ENCODE measurements at regions not wholly inside any gene's neighbourhood (a gene's known extent, or its start where the extent isn't known, plus 50 kb on each side); places are given as distances from the start of the nearest gene placed in this dataset.

DNA sequence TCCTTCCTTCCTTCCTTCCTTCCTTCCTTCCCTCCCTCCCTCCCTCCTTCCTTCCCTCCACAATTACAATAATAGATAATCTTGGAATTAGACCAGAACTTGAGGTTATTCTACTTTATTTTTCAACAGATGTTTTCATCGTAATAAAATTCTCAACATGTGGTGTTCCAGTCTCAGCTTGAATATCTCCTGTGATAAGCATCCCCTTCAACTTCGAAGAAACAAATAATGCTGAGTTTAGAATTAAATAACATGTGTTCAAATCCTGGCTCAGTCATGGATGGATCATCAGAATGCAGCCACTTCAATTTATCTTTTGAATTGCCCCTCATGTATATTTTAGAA is 91.4 kb upstream of the PAPPA start:
- no peak for DNase-seq

- no peak for DNase-seq
Observed at GRCh38 chr9:116064970-116065369, 88.6 kb upstream of the PAPPA start.

GRCh38 chr9:116066221-116066620 is 87.4 kb upstream of the PAPPA start:
- DNase-seq, result no peak

DNA sequence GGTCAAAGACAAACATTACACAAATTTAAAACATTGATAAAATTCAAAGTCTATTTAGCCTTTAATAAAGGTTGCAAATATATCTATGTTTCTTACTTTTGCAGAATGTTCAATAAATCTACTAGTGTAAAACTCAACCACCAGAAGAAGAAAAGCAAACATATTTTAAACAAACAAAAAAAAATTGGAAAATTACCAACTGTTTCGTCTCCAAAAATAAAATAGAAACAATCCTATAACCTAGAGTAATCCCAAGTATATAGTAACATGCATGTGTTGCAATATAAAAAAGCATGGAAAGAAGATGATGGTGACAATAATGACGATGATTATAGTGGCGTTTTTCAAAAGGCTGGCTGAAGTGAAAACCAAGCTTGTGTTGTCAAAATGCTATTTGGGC is 86.0 kb upstream of the PAPPA start:
- DNase-seq, result no peak

- DNase-seq, result no peak
Observed at GRCh38 chr9:116070256-116070914, 83.2 kb upstream of the PAPPA start.

- DNase-seq, result no peak
Observed at GRCh38 chr9:116072046-116072445, 81.5 kb upstream of the PAPPA start.

- DNase-seq, result no peak
Observed at GRCh38 chr9:116073826-116074225, 79.8 kb upstream of the PAPPA start.

DNA sequence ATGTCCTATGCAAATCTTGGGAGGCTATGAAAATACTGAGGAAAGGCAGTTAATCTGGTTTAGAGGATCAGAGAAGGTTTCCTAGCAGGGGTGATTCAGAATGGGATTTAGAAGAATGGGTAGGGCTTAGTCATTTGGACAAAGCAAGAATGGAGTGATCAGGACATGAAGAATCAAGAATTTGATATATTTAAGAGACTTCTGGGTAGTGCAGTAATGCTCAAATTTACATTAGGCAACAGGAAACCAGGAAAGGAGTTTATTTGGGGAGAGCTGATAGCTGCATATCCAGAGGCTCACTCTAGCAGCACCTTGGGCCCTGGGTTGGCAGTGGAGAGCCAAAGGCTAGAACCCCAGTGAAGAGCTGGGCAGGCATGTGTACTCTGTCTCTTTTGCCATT is 78.9 kb upstream of the PAPPA start:
- DNase-seq, result no peak

DNA sequence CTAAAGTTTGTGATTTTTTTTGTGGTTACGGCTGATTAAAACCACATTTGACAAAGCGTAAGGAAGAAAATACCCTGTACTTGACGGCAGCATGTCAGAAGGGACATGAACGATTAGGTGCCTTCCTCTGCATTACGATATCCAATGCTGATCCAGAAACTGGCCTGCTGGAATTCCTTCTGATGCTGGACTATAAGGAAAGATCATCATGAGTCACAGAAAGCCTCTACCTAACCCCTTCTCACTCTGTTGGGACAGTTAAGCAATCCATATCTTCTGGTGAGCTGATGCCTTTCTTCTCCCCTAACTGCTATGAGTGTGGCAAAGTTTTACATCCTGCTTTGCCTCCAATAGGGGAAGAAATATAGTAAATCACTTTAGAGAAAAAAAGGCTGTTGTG is 78.4 kb upstream of the PAPPA start:
- no peak for DNase-seq

DNA sequence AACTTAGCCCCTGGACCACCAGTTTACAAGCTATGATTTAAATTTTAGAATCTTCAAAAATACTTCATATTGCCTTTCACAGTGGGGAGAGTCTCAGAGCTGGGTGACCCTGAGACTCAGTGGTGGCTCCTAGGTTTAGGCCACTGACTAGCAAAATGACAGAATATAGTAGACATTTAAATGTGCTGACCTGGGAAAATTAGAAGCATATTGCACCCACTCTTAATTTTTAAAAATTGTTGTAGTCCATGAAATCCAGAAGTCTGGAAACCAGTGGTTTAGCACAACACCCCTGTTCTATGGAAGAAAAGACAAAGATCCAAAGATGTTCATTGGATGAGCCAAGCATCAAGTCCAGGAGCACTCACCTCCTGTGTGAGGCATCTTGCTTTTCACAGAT is 75.0 kb upstream of the PAPPA start:
- no peak for DNase-seq

DNA sequence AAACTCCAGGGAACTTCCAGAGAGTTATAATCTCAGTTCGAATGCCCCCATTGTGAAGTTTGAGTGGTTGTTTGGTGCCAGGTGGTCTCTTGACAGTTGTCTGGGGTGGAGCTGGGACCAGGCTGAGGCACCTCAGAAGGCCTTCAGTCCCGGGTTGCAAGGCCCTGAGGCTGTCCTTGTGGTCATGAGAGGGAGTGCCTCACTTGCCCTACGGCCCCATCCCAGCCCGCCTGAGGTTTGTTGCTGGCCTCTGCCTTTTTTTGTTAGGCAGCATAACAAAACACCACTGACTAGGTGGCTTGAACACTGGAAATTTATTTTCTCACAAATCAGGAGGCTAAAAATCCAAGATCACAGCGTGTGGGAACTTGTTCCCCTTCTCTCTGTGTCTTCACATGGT is 73.0 kb upstream of the PAPPA start:
- no peak for DNase-seq

DNA sequence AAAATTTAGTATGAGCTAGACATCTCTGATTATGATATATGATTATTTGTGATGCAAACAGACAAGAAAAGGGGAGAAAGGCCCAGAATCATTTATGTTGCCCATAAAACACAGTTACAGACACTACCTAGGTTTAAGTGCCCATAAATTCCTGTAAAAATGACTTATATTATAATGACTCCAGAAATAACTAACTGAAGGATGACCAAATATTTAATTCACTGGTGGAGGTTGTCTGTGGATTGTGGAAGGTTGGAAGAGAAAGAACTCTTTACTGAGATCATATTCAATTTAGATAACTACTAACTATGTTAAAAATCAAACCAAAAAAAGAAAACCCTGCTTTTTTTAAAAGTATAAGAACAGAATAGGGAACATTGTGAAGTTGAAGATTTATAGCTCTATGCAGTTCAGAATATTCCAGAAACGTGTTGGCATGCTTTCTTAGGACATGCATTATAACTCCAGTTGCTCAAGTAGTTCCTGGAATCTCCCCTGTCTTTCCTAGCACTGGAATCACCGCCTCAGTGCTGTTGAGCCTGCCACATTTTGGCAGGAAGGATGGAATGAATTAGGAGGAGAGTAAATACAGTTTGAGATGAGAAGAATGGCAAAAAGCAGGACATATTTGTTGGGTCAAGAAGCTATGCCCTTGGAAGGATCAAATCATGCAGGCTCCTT is 72.0 kb upstream of the PAPPA start:
- no peak for DNase-seq

GRCh38 chr9:116083837-116084236 is 69.8 kb upstream of the PAPPA start:
- no peak for DNase-seq

DNA sequence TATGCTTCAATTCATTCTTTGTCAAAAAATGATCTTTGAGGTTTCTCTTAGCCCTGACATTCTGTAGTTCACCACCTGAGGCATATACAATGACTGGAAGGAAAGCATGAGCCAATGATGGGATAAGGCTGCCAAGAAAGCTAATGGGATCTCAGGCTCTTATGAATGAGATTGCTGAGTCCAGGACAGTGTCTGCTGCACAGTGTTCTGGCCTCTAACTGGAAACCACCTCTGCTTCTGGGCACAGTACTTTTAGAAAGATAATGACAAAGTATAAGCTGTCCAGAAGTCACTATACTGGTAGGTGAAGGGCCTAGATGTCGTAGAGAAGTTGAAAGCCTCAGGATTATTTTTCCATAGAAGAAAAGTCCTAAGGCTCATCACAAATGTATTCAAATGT is 69.1 kb upstream of the PAPPA start:
- DNase-seq, result no peak

DNA sequence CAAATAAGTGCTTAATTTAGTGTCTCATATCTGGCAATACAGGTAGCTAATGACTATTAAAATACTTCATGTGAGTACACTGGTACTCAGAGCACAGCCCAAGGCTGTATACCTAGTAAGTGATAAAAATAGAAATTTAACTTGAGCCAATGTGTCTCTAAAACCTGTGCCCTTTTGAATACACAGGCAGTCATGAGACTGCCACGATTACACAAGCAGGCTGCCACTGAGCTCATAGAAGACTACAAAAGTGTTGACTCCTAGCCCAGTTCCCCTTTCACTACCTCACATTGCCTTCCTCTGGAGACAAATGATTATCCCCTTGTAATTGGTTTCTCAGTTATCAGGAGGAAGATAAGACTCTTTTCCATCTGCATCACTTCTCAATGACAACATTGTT is 66.3 kb upstream of the PAPPA start:
- DNase-seq, result no peak

GRCh38 chr9:116087751-116088194 is 65.8 kb upstream of the PAPPA start:
- no peak for DNase-seq

GRCh38 chr9:116088396-116088795 is 65.2 kb upstream of the PAPPA start:
- no peak for DNase-seq

DNA sequence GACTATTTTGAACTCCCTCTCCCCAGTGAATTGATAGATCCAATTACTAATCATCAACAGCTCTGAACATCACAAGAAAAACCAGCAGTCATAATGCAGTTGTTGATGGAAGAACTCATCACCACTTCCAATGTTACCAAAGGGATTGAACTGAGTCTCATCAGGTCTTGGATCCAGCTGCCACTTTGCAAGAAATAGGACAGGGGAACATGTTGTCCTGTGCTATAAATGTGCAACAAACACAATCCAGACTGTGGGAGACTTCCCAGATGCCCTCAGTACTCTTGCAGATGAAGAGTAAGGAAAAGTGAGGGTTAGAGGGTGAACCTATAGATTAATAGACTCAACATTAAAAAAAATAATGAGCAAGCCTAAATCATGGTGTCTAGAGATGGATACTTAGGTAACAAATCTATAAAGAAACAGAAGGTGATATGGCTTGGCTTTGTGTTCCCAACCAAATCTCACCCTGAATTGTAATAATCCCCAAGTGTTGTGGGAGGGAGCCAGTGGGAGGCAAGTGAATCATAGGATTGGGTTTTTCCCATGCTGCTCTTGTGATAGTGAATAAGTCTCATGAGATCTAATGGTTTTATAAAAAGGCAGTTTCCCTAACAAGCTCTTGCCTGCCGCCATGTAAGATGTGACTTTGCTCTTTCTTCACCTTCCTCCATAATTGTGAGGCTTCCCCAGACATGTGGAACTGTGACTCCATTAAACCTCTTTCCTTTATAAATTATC is 63.4 kb upstream of the PAPPA start:
- DNase-seq, result no peak

DNA sequence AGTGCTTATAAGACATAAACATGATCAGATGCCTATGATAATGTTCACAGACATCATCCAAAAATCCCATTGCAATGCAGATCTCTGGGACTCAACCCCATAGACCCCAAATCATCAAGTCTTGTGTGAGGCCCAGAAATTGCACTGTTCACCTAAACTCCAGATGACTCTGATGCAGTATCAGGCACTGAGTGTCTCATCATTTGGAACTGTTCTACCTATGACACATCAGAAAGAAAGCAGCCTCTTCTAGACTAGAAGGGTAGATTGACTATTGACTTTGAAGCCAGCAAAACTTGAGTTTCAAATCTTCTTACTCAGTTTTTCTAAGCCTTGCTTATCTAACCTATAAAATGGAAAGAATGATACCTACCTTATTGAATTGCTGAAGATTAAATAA is 58.7 kb upstream of the PAPPA start:
- DNase-seq, result no peak

DNA sequence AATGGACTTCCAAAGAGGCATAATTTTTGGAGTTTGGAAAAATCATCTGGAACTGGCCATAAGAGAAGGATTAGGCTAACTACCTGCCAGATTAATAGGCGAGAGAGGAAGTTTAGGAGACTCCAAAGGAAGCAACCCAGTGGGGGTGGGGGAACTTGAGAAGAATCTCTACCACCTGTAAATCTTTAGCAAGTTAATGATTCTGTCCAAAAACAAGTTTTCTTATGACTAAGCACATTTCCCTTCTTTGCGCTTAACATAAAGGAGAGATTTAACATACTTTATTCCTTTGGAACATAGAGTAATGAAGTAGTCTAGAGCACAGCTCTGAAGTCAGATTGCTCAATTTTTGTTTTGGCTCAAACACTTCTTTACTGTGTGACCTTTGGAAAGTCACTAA is 58.2 kb upstream of the PAPPA start:
- DNase-seq, result no peak

- no peak for DNase-seq
Observed at GRCh38 chr9:116096046-116096445, 57.5 kb upstream of the PAPPA start.

- DNase-seq, result no peak
Observed at GRCh38 chr9:116096853-116097252, 56.7 kb upstream of the PAPPA start.

- DNase-seq, result no peak
Observed at GRCh38 chr9:116098476-116098875, 55.1 kb upstream of the PAPPA start.

DNA sequence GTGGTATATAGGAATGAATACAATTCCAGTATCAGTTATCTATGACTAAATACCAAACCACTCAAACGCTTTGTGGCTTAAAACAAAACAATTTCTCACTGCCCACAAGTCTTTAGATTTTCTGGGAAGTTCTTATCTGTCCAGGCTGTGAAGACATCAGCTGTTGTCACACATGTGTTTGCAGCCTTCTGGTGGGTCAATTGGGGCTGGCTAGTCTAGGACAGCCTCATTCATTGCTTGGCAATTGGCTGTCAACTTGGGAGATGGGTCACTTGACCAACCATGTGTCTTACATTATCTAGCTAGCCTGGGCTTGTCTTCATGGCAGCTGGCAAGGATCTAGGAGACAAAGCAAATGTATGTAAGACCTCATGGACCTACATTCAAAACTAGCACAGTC is 53.8 kb upstream of the PAPPA start:
- DNase-seq, result no peak
